A549 (cell line): ENCODE measurements at regions not wholly inside any gene's neighbourhood (a gene's known extent, or its start where the extent isn't known, plus 50 kb on each side); places are given as distances from the start of the nearest gene placed in this dataset.

Experiments
- ATAC-seq, 2 experiments: fragments of 200-7000 bp in 1 of 2; fragments of >200 bp in 1 of 2; cut with Nextera tagmentation in 1 of 2; cut with Tn5 transposase in 1 of 2; 3 replicates each; pipeline versions ENCODE4 v1.8.0 to v1.9.1; 2018 to 2020; ENCODE audit warnings: mild to moderate bottlenecking in 1 of 2, moderate library complexity in 1 of 2
- CTCF ChIA-PET: fragments of 300-600 bp; sonication (Branson Sonifier 250); formaldehyde crosslinking; extraction: SDS; loops from one replicate; lab custom pipeline; 2021; ENCODE audit warnings: antibody characterized with exemption, inconsistent platforms; lab: Yijun Ruan, JAX
- POLR2A ChIA-PET: fragments of 350-600 bp; formaldehyde crosslinking; extraction: SDS; loops from one replicate; lab custom pipeline; 2021; ENCODE audit warnings: antibody characterized with exemption, inconsistent platforms; lab: Yijun Ruan, JAX
- DNase-seq, 2 experiments: peaks; one replicate each; pipeline versions ENCODE4 v3.0.0 to v3.0.0-alpha.2; 2011 to 2016; ENCODE audit warnings: low read depth in 1 of 2, low spot score in 1 of 2
- FAIRE-seq: peaks from 2 replicates; lab custom pipeline; 2011; peaks lifted over from hg19 to GRCh38; lab: Jason Lieb, UNC
- H3K27ac ChIP-seq, 2 experiments: fragments of >200 bp; sonication (Bioruptor Twin); formaldehyde crosslinking; 3 replicates each; pipeline ENCODE4 v1.5.1; 2016 to 2017
- H3K4me1 ChIP-seq: fragments of >200 bp; sonication (Bioruptor Twin); formaldehyde crosslinking; 3 replicates; pipeline ENCODE4 v1.6.1; 2016
- H3K4me2 ChIP-seq: fragments of >200 bp; sonication (Bioruptor Twin); formaldehyde crosslinking; 3 replicates; pipeline ENCODE4 v1.6.1; 2016
- H3K4me3 ChIP-seq: fragments of >200 bp; sonication (Bioruptor Twin); formaldehyde crosslinking; 3 replicates; pipeline ENCODE4 v1.5.1; 2016
- H3K9me3 ChIP-seq: fragments of >200 bp; sonication (Bioruptor Twin); formaldehyde crosslinking; 3 replicates; pipeline ENCODE4 v1.6.1; 2016
- CBX8 ChIP-seq: fragments of 200-600 bp; sonication (generic); IDR thresholded peaks from 2 replicates; pipeline ENCODE4 v1.6.1; 2016
- EHF ChIP-seq: fragments of 250-450 bp; sonication (Bioruptor Pico); IDR thresholded peaks from 2 replicates; pipeline ENCODE4 v1.5.0; 2020; ENCODE audit warnings: mild to moderate bottlenecking
- EHMT2 ChIP-seq: fragments of 200-600 bp; sonication (generic); IDR thresholded peaks from 2 replicates; pipeline ENCODE4 v1.6.1; 2016; ENCODE audit warnings: antibody characterized with exemption, low read depth, mild to moderate bottlenecking, moderate library complexity
- EP300 ChIP-seq, 2 experiments: fragments of >200 bp; sonication (Bioruptor Twin); formaldehyde crosslinking; IDR thresholded peaks; 2 replicates in 1 of 2; 3 replicates in 1 of 2; pipeline ENCODE4 v1.6.1; 2016 to 2017
- FOSB ChIP-seq: fragments of 250-450 bp; sonication (Bioruptor Pico); IDR thresholded peaks from 2 replicates; pipeline ENCODE4 v1.5.0; 2020; ENCODE audit warnings: mild to moderate bottlenecking, moderate library complexity
- FOXS1 ChIP-seq: fragments of 250-450 bp; sonication (Bioruptor Pico); IDR thresholded peaks from 2 replicates; pipeline ENCODE4 v1.5.0; 2020; ENCODE audit warnings: mild to moderate bottlenecking, moderate library complexity
- GATA3 ChIP-seq: IDR thresholded peaks from 2 replicates; pipeline ENCODE4 v1.6.1; 2012; ENCODE audit warnings: borderline replicate concordance
- HDAC2 ChIP-seq: fragments of 200-600 bp; sonication (generic); IDR thresholded peaks from 2 replicates; pipeline ENCODE4 v1.6.1; 2016
- HOXA7 ChIP-seq: fragments of 250-450 bp; sonication (Bioruptor Pico); IDR thresholded peaks from 2 replicates; pipeline ENCODE4 v1.5.0; 2020; ENCODE audit warnings: mild to moderate bottlenecking, moderate library complexity
- HOXB5 ChIP-seq: fragments of 250-450 bp; sonication (Bioruptor Pico); IDR thresholded peaks from 2 replicates; pipeline ENCODE4 v1.5.0; 2020; ENCODE audit warnings: mild to moderate bottlenecking, moderate library complexity
- JUN ChIP-seq, 2 experiments: fragments of >200 bp; sonication (Bioruptor Twin); formaldehyde crosslinking; IDR thresholded peaks; 2 replicates in 1 of 2; 3 replicates in 1 of 2; pipeline ENCODE4 v1.6.1; 2016 to 2017
- MAFK ChIP-seq: fragments of 450-650 bp; IDR thresholded peaks from 2 replicates; pipeline ENCODE4 v1.6.1; 2014; ENCODE audit not compliant: partially characterized antibody
- NR3C1 ChIP-seq: fragments of >200 bp; sonication (Bioruptor Twin); formaldehyde crosslinking; IDR thresholded peaks from 3 replicates; pipeline ENCODE4 v1.6.1; 2017
- PHF8 ChIP-seq: fragments of 200-600 bp; sonication (generic); IDR thresholded peaks from 2 replicates; pipeline ENCODE4 v1.6.1; 2016; ENCODE audit warnings: low read depth, mild to moderate bottlenecking, antibody characterized with exemption, moderate library complexity, borderline replicate concordance
- POLR2A ChIP-seq: IDR thresholded peaks from 2 replicates; pipeline ENCODE4 v1.6.1; 2012; ENCODE audit warnings: mild to moderate bottlenecking, low read length
- RARB ChIP-seq: fragments of 250-450 bp; sonication (Bioruptor Pico); IDR thresholded peaks from 2 replicates; pipeline ENCODE4 v1.8.0; 2021; ENCODE audit warnings: mild to moderate bottlenecking, moderate library complexity
- WGBS: methylation state at CpG from one replicate; pipeline ENCODE4 v1.1.6; 2017; ENCODE audit errors: missing lambda C conversion rate; 5-methylcytosine and 5-hydroxymethylcytosine counted together
- TF ChIP-seq, protein P1 (sequence below): IDR thresholded peaks from 2 replicates; pipeline ENCODE4 v1.6.1; 2012; ENCODE audit warnings: low read depth, borderline replicate concordance
- TF ChIP-seq, protein P2 (sequence below): fragments of 200-600 bp; sonication (generic); IDR thresholded peaks from 2 replicates; pipeline ENCODE4 v1.6.1; 2016; ENCODE audit warnings: antibody characterized with exemption, mild to moderate bottlenecking, moderate library complexity
- TF ChIP-seq, protein P3 (sequence below): IDR thresholded peaks from 2 replicates; pipeline ENCODE4 v1.6.1; 2012
- TF ChIP-seq, protein P4 (sequence below): fragments of >200 bp; sonication (Bioruptor Twin); formaldehyde crosslinking; IDR thresholded peaks from 2 replicates; pipeline ENCODE4 v1.6.1; 2016
- TF ChIP-seq, protein P5 (sequence below): fragments of >200 bp; sonication (Bioruptor Twin); formaldehyde crosslinking; IDR thresholded peaks from 3 replicates; pipeline ENCODE4 v1.5.1; 2016

DNA sequence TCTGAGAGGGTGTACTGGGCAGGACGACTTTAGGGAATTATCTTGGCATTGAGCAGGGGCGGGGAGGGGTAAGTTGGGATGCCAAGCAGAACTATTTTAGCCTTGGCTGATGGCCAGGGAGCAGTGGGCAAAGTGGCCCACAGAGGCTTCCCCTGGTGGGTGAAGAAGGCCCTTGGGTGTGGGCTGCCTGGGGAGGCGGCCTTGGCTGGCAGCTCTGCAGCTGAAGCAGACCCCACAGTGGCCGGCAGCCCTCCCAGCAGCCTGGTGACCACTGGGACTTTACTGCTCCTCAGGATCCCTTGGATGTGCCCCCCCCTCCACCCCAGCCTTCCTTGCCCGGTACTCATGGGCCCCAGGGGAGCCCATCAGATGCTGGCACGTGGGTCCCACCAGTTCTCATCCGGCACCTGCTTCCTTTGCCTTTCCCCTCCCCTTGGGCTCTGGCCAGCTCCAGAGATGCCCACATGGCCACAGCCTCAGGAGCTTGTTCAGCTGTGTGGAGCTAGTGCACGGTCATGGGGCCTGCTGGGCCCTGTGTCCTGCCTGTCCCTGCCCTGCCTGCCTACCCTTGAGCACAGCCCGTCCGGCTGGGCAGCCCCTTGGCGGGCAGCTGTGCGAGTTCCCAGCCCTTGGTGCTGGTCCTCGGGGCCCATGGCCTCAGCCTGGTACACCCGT lies 122.1 kb upstream of the HS6ST1 start:
- Histone ChIP-seq H3K4me1 (no peaks in the 10 kb centered on the region), H3K27ac (no peak overlapping the region), H3K9me3 (no peaks in the 10 kb centered on the region), H3K4me3 (no peak overlapping the region), H3K4me2 (no peak overlapping the region)
- TF ChIP-seq EHMT2 (no peak), NR3C1 (no peak)
- FAIRE-seq: no peak
- DNase-seq: no peak
- 79% methylated on average over 10 of the region's 14 CpGs for whole genome bisulfite sequencing
- ChIA-PET POLR2A (no interaction called here), CTCF (no interaction called here)
- no peak for ATAC-seq

DNA sequence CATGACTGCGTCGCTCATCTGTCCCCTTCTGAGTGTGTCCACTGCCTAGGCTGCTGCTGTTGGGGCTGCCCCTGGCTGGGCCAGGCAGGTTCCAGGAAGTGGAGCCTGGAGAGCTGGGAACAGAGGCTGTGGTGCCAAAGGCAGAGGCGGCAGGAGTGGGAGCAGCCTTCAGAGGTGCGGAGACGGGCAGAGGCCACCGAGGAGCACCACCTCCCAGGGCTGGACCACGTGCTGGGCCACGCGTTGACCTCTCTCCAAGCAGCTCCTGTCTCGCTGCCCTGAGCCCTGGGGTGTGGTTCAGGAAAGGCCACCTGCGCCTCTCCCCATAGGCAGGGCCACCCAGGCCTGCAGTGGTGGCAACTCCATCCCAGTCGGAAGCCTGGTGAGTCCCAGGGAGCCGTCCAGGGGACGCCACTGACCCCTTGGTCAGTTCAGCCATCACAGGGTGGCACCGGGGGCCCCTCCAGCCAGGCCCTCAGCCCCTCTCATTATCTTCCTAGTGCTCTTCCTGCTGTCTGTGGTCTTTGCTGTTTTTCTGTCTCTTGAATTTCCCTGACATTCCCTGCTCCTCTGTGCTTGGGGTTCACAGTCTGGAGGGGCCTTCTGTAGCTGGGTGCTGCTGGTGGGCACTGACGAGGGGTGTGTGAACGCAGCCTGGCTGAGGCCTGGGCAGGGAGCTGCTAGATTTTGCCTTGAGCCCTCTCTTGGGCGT lies 122.8 kb upstream of the HS6ST1 start:
- DNase-seq: no peak
- ATAC-seq: no peak; a peak in 1 of 6 replicates
- H3K4me2 ChIP-seq: no peak overlapping the region
- CTCF ChIA-PET: no interaction called here
- H3K4me3 ChIP-seq: no peak overlapping the region
- POLR2A ChIA-PET: no interaction called here
- H3K9me3 ChIP-seq: no peaks in the 10 kb centered on the region
- no peak for TF ChIP-seq GATA3
- no peak for TF ChIP-seq FOSB (CRISPR knock-in tag)
- no peak for TF ChIP-seq HOXA7
- TF ChIP-seq, protein P1, sequence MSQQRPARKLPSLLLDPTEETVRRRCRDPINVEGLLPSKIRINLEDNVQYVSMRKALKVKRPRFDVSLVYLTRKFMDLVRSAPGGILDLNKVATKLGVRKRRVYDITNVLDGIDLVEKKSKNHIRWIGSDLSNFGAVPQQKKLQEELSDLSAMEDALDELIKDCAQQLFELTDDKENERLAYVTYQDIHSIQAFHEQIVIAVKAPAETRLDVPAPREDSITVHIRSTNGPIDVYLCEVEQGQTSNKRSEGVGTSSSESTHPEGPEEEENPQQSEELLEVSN: no peak
- TF ChIP-seq JUN (IDR thresholded peaks at IDR 0.05): no peak
- no peak for TF ChIP-seq RARB (CRISPR knock-in tag)
- TF ChIP-seq EHF (CRISPR knock-in tag): no peak
- TF ChIP-seq, protein P2, sequence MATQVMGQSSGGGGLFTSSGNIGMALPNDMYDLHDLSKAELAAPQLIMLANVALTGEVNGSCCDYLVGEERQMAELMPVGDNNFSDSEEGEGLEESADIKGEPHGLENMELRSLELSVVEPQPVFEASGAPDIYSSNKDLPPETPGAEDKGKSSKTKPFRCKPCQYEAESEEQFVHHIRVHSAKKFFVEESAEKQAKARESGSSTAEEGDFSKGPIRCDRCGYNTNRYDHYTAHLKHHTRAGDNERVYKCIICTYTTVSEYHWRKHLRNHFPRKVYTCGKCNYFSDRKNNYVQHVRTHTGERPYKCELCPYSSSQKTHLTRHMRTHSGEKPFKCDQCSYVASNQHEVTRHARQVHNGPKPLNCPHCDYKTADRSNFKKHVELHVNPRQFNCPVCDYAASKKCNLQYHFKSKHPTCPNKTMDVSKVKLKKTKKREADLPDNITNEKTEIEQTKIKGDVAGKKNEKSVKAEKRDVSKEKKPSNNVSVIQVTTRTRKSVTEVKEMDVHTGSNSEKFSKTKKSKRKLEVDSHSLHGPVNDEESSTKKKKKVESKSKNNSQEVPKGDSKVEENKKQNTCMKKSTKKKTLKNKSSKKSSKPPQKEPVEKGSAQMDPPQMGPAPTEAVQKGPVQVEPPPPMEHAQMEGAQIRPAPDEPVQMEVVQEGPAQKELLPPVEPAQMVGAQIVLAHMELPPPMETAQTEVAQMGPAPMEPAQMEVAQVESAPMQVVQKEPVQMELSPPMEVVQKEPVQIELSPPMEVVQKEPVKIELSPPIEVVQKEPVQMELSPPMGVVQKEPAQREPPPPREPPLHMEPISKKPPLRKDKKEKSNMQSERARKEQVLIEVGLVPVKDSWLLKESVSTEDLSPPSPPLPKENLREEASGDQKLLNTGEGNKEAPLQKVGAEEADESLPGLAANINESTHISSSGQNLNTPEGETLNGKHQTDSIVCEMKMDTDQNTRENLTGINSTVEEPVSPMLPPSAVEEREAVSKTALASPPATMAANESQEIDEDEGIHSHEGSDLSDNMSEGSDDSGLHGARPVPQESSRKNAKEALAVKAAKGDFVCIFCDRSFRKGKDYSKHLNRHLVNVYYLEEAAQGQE: no peak
- TF ChIP-seq HDAC2: no peak
- no peak for TF ChIP-seq EP300 (IDR thresholded peaks at IDR 0.05)
- TF ChIP-seq PHF8: no peak
- TF ChIP-seq, protein P3, sequence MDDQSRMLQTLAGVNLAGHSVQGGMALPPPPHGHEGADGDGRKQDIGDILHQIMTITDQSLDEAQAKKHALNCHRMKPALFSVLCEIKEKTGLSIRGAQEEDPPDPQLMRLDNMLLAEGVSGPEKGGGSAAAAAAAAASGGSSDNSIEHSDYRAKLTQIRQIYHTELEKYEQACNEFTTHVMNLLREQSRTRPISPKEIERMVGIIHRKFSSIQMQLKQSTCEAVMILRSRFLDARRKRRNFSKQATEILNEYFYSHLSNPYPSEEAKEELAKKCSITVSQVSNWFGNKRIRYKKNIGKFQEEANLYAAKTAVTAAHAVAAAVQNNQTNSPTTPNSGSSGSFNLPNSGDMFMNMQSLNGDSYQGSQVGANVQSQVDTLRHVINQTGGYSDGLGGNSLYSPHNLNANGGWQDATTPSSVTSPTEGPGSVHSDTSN: no peak
- no peak for TF ChIP-seq POLR2A
- TF ChIP-seq, protein P4, sequence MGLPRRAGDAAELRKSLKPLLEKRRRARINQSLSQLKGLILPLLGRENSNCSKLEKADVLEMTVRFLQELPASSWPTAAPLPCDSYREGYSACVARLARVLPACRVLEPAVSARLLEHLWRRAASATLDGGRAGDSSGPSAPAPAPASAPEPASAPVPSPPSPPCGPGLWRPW: no peak
- no peak for TF ChIP-seq MAFK
- TF ChIP-seq FOXS1 (CRISPR knock-in tag): no peak
- TF ChIP-seq CBX8: no peak
- TF ChIP-seq HOXB5 (CRISPR knock-in tag): no peak
- TF ChIP-seq, protein P5, sequence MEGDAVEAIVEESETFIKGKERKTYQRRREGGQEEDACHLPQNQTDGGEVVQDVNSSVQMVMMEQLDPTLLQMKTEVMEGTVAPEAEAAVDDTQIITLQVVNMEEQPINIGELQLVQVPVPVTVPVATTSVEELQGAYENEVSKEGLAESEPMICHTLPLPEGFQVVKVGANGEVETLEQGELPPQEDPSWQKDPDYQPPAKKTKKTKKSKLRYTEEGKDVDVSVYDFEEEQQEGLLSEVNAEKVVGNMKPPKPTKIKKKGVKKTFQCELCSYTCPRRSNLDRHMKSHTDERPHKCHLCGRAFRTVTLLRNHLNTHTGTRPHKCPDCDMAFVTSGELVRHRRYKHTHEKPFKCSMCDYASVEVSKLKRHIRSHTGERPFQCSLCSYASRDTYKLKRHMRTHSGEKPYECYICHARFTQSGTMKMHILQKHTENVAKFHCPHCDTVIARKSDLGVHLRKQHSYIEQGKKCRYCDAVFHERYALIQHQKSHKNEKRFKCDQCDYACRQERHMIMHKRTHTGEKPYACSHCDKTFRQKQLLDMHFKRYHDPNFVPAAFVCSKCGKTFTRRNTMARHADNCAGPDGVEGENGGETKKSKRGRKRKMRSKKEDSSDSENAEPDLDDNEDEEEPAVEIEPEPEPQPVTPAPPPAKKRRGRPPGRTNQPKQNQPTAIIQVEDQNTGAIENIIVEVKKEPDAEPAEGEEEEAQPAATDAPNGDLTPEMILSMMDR: no peak
- H3K4me1 ChIP-seq: no peaks in the 10 kb centered on the region
- FAIRE-seq: no peak
- H3K27ac ChIP-seq: no peak overlapping the region
- 63% methylated on average over 13 of the region's 18 CpGs for WGBS
